ENCODE measurements at regions not wholly inside any gene's neighbourhood (a gene's known extent, or its start where the extent isn't known, plus 50 kb on each side); places are given as distances from the start of the nearest gene placed in this dataset.

- Mint-ChIP-seq H3K27me3 (ENCODE audit: unreplicated experiment) (peaks cover 51% of the 10 kb centered on the region), H3K27ac (ENCODE audit: unreplicated experiment) (no peak overlapping the region), H3K9me3 (ENCODE audit: unreplicated experiment) (no peaks in the 10 kb centered on the region), H3K4me1 (ENCODE audit: unreplicated experiment) (no peaks in the 10 kb centered on the region), H3K4me3 (ENCODE audit: unreplicated experiment) (no peak overlapping the region), H3K36me3 (ENCODE audit: unreplicated experiment) (no peaks in the 10 kb centered on the region)
- TF ChIP-seq, protein P1, sequence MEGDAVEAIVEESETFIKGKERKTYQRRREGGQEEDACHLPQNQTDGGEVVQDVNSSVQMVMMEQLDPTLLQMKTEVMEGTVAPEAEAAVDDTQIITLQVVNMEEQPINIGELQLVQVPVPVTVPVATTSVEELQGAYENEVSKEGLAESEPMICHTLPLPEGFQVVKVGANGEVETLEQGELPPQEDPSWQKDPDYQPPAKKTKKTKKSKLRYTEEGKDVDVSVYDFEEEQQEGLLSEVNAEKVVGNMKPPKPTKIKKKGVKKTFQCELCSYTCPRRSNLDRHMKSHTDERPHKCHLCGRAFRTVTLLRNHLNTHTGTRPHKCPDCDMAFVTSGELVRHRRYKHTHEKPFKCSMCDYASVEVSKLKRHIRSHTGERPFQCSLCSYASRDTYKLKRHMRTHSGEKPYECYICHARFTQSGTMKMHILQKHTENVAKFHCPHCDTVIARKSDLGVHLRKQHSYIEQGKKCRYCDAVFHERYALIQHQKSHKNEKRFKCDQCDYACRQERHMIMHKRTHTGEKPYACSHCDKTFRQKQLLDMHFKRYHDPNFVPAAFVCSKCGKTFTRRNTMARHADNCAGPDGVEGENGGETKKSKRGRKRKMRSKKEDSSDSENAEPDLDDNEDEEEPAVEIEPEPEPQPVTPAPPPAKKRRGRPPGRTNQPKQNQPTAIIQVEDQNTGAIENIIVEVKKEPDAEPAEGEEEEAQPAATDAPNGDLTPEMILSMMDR (IDR thresholded peaks at IDR 0.05): no peak
- peak; percentile 19 for DNase-seq (ENCODE audit: extremely low spot score, unreplicated experiment)
These were observed 81.4 kb upstream of the GALNT2 start for GRCh38 chr1:229985613-229986010.

GRCh38 chr1:229986737-229987337 is 80.2 kb upstream of the GALNT2 start:
- TF ChIP-seq, protein P1 (IDR thresholded peaks at IDR 0.05): no peak
- H3K36me3 Mint-ChIP-seq (ENCODE audit: unreplicated experiment): no peaks in the 10 kb centered on the region

DNA sequence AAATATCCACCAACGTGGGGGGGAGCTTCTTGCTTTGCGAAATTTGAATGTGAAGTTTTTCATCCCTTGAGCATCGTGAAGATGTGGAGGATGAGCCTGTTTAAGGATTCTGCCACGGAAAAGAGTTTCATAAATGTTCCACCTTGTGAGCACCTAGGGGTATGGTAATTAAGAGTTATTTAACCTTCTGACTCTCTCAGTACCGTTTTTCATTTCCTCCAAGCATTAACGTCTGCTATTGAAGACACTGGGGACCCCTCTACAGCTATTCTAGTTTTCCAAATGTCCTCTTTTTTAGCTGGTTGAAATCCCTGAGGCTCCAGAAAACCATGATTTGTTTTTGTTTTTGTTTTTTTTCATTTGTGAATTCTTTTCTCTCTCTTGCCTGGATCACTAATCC is 79.1 kb upstream of the GALNT2 start:
- DNase-seq (ENCODE audit: extremely low spot score, unreplicated experiment): peak; percentile 10
- Mint-ChIP-seq H3K9me3 (ENCODE audit: unreplicated experiment) (no peaks in the 10 kb centered on the region), H3K4me1 (ENCODE audit: unreplicated experiment) (peaks cover 5% of the 10 kb centered on the region), H3K4me3 (ENCODE audit: unreplicated experiment) (no peak overlapping the region), H3K27ac (ENCODE audit: unreplicated experiment) (no peak overlapping the region), H3K27me3 (ENCODE audit: unreplicated experiment) (peaks cover 51% of the 10 kb centered on the region), H3K36me3 (ENCODE audit: unreplicated experiment) (no peaks in the 10 kb centered on the region)
- TF ChIP-seq, protein P1 (IDR thresholded peaks at IDR 0.05): no peak

More at GRCh38 chr1:229986737-229987337, 80.2 kb upstream of the GALNT2 start:
- Mint-ChIP-seq H3K4me3 (ENCODE audit: unreplicated experiment) (no peak overlapping the region), H3K27ac (ENCODE audit: unreplicated experiment) (no peak overlapping the region), H3K9me3 (ENCODE audit: unreplicated experiment) (no peaks in the 10 kb centered on the region), H3K4me1 (ENCODE audit: unreplicated experiment) (peaks cover 2% of the 10 kb centered on the region), H3K27me3 (ENCODE audit: unreplicated experiment) (peaks cover 49% of the 10 kb centered on the region)
- DNase-seq (ENCODE audit: extremely low spot score, unreplicated experiment): peak; percentile 15

GRCh38 chr1:229988534-229988933 is 78.5 kb upstream of the GALNT2 start:
- Mint-ChIP-seq H3K4me3 (ENCODE audit: unreplicated experiment) (no peak overlapping the region), H3K27ac (ENCODE audit: unreplicated experiment) (no peak overlapping the region), H3K36me3 (ENCODE audit: unreplicated experiment) (no peaks in the 10 kb centered on the region), H3K9me3 (ENCODE audit: unreplicated experiment) (no peaks in the 10 kb centered on the region), H3K4me1 (ENCODE audit: unreplicated experiment) (peaks cover 5% of the 10 kb centered on the region), H3K27me3 (ENCODE audit: unreplicated experiment) (peaks cover 48% of the 10 kb centered on the region)
- TF ChIP-seq, protein P1 (IDR thresholded peaks at IDR 0.05): no peak
- peak; percentile 21 for DNase-seq (ENCODE audit: extremely low spot score, unreplicated experiment)

- Mint-ChIP-seq H3K27ac (ENCODE audit: unreplicated experiment) (no peak overlapping the region), H3K36me3 (ENCODE audit: unreplicated experiment) (no peaks in the 10 kb centered on the region), H3K9me3 (ENCODE audit: unreplicated experiment) (no peaks in the 10 kb centered on the region), H3K4me3 (ENCODE audit: unreplicated experiment) (no peak overlapping the region), H3K27me3 (ENCODE audit: unreplicated experiment) (peaks cover 46% of the 10 kb centered on the region), H3K4me1 (ENCODE audit: unreplicated experiment) (peaks cover 5% of the 10 kb centered on the region)
- TF ChIP-seq, protein P1 (IDR thresholded peaks at IDR 0.05): no peak
- no peak for DNase-seq (ENCODE audit: extremely low spot score, unreplicated experiment)
These were observed 77.3 kb upstream of the GALNT2 start for GRCh38 chr1:229989591-229990248.
